WTC11 (cell line): ENCODE measurements at regions not wholly inside any gene's neighbourhood (a gene's known extent, or its start where the extent isn't known, plus 50 kb on each side); places are given as distances from the start of the nearest gene placed in this dataset.

Experiments used
- ATAC-seq: fragments of 200-7000 bp; cut with Tn5 transposase; 2 replicates; pipeline ENCODE4 v1.10.0; 2021; ENCODE audit warnings: mild to moderate bottlenecking, moderate library complexity
- CTCF ChIA-PET: fragments of 300-600 bp; sonication (Branson Sonifier 250); formaldehyde crosslinking; loops from one replicate; lab custom pipeline; 2021; ENCODE audit warnings: antibody characterized with exemption; lab: Charles Lee
- POLR2A ChIA-PET: fragments of 350-600 bp; sonication (Branson Sonifier 250); formaldehyde crosslinking; loops from one replicate; lab custom pipeline; 2021; ENCODE audit warnings: antibody characterized with exemption; lab: Charles Lee
- DNase-seq: peaks from one replicate; pipeline ENCODE4 v3.0.0; 2021; ENCODE audit warnings: low spot score
- H3K27ac Mint-ChIP-seq: 2 replicates; pipeline ENCODE4 v1.8.0; 2021; ENCODE audit warnings: mixed read lengths
- H3K27me3 Mint-ChIP-seq: 2 replicates; pipeline ENCODE4 v1.8.0; 2021; ENCODE audit warnings: low read depth, mild to moderate bottlenecking, moderate library complexity, mixed read lengths
- H3K36me3 Mint-ChIP-seq: 2 replicates; pipeline ENCODE4 v1.8.0; 2021; ENCODE audit warnings: mixed read lengths
- H3K4me1 Mint-ChIP-seq: 2 replicates; pipeline ENCODE4 v1.8.0; 2022; ENCODE audit warnings: mixed read lengths
- H3K4me3 Mint-ChIP-seq: 2 replicates; pipeline ENCODE4 v1.8.0; 2021; ENCODE audit warnings: mild to moderate bottlenecking, moderate library complexity, mixed read lengths
- H3K9me3 Mint-ChIP-seq: 2 replicates; pipeline ENCODE4 v1.8.0; 2021; ENCODE audit warnings: mixed read lengths
- CBFB ChIP-seq: sonication (generic); formaldehyde crosslinking; IDR thresholded peaks from 2 replicates; pipeline ENCODE4 v1.8.1; 2022; ENCODE audit warnings: mild to moderate bottlenecking, low read depth, missing genetic modification reagents
- CREM ChIP-seq: sonication (generic); formaldehyde crosslinking; IDR thresholded peaks from 2 replicates; pipeline ENCODE4 v1.8.1; 2022; ENCODE audit warnings: mild to moderate bottlenecking, missing genetic modification reagents, moderate library complexity
- CTCF ChIP-seq: fragments of 200-600 bp; IDR thresholded peaks from 2 replicates; pipeline ENCODE4 v1.8.0; 2022; ENCODE audit warnings: antibody characterized with exemption
- ETV6 ChIP-seq: sonication (generic); formaldehyde crosslinking; IDR thresholded peaks from 2 replicates; pipeline ENCODE4 v1.8.1; 2022; ENCODE audit warnings: mild to moderate bottlenecking, missing genetic modification reagents
- JUN ChIP-seq: sonication (generic); formaldehyde crosslinking; IDR thresholded peaks from 2 replicates; pipeline ENCODE4 v1.8.0; 2023; ENCODE audit warnings: mild to moderate bottlenecking, missing genetic modification reagents
- MYBL2 ChIP-seq: sonication (generic); formaldehyde crosslinking; IDR thresholded peaks from 2 replicates; pipeline ENCODE4 v1.8.1; 2023; ENCODE audit warnings: mild to moderate bottlenecking, moderate library complexity, missing genetic modification reagents
- NR3C1 ChIP-seq: sonication (generic); formaldehyde crosslinking; conservative IDR thresholded peaks from 2 replicates; pipeline ENCODE4 v1.8.1; 2023; ENCODE audit warnings: low read depth, mild to moderate bottlenecking, missing genetic modification reagents
- PREB ChIP-seq: sonication (generic); formaldehyde crosslinking; IDR thresholded peaks from 2 replicates; pipeline ENCODE4 v1.8.1; 2022; ENCODE audit warnings: mild to moderate bottlenecking, missing genetic modification reagents, moderate library complexity, borderline replicate concordance
- RORB ChIP-seq: fragments of 250-450 bp; sonication (Bioruptor Pico); IDR thresholded peaks from 2 replicates; pipeline ENCODE4 v1.9.0; 2021; ENCODE audit warnings: mild to moderate bottlenecking
- SOX15 ChIP-seq: fragments of 250-450 bp; sonication (Bioruptor Pico); IDR thresholded peaks from 2 replicates; pipeline ENCODE4 v1.9.0; 2021; ENCODE audit warnings: mild to moderate bottlenecking
- TEAD1 ChIP-seq: sonication (generic); formaldehyde crosslinking; IDR thresholded peaks from 2 replicates; pipeline ENCODE4 v1.8.0; 2022; ENCODE audit warnings: mild to moderate bottlenecking, missing genetic modification reagents
- TEAD4 ChIP-seq: sonication (generic); formaldehyde crosslinking; IDR thresholded peaks from 2 replicates; pipeline ENCODE4 v1.8.0; 2022; ENCODE audit warnings: mild to moderate bottlenecking, missing genetic modification reagents
- ZNF121 ChIP-seq: sonication (generic); formaldehyde crosslinking; IDR thresholded peaks from 2 replicates; pipeline ENCODE4 v1.8.0; 2023; ENCODE audit warnings: missing genetic modification reagents
- ZNF263 ChIP-seq: sonication (generic); formaldehyde crosslinking; IDR thresholded peaks from 2 replicates; pipeline ENCODE4 v1.8.1; 2022; ENCODE audit warnings: low read depth, mild to moderate bottlenecking, moderate library complexity, missing genetic modification reagents
- ZNF423 ChIP-seq: fragments of 250-450 bp; sonication (Bioruptor Pico); IDR thresholded peaks from 2 replicates; pipeline ENCODE4 v2.1.2; 2022; ENCODE audit warnings: mild to moderate bottlenecking, moderate library complexity
- TF ChIP-seq, protein P1 (sequence below): sonication (generic); formaldehyde crosslinking; IDR thresholded peaks from 2 replicates; pipeline ENCODE4 v1.8.1; 2022; ENCODE audit warnings: missing genetic modification reagents, borderline replicate concordance
- TF ChIP-seq, protein P2 (sequence below): sonication (generic); formaldehyde crosslinking; IDR thresholded peaks from 2 replicates; pipeline ENCODE4 v1.8.1; 2023; ENCODE audit warnings: mild to moderate bottlenecking, missing genetic modification reagents
- TF ChIP-seq, protein P3 (sequence below): sonication (generic); formaldehyde crosslinking; IDR thresholded peaks from 2 replicates; pipeline ENCODE4 v1.8.0; 2023; ENCODE audit warnings: missing genetic modification reagents, mild to moderate bottlenecking, borderline replicate concordance
- TF ChIP-seq, protein P4 (sequence below): sonication (generic); formaldehyde crosslinking; IDR thresholded peaks from 2 replicates; pipeline ENCODE4 v1.8.0; 2022; ENCODE audit warnings: missing genetic modification reagents

DNA sequence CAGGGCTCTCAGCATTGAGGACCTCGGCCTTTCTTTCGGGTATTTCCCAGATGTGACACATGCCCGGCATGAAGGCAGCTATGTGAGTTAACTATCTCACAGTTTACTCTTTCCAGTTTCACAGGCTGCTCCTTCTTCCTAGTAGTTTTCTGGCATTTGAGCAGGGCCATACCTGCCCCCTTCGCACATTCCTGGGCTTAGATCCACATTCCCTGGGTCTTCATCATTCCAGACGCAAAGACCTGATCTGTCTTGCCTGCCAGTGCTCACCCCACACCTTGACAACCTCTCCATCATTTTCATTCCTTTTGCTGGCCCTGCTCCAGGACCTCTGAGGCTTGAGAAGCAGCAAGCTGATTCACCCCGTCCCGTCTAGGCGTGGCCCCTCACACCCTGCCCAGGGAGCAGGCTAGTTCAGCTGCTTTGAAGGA lies 227.5 kb downstream of the WDR11 start (continued):
- TF ChIP-seq TEAD1 (CRISPR knock-in tag) (no peak), TEAD4 (CRISPR knock-in tag) (no peak), ZNF423 (CRISPR knock-in tag) (no peak), CREM (CRISPR knock-in tag) (no peak), RORB (no peak), MYBL2 (CRISPR knock-in tag) (no peak), PREB (CRISPR knock-in tag) (no peak), CBFB (CRISPR knock-in tag) (no peak)
- TF ChIP-seq, protein P1, sequence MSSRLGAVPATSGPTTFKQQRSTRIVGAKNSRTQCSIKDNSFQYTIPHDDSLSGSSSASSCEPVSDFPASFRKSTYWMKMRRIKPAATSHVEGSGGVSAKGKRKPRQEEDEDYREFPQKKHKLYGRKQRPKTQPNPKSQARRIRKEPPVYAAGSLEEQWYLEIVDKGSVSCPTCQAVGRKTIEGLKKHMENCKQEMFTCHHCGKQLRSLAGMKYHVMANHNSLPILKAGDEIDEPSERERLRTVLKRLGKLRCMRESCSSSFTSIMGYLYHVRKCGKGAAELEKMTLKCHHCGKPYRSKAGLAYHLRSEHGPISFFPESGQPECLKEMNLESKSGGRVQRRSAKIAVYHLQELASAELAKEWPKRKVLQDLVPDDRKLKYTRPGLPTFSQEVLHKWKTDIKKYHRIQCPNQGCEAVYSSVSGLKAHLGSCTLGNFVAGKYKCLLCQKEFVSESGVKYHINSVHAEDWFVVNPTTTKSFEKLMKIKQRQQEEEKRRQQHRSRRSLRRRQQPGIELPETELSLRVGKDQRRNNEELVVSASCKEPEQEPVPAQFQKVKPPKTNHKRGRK (CRISPR knock-in tag), result no peak
- TF ChIP-seq, protein P2, sequence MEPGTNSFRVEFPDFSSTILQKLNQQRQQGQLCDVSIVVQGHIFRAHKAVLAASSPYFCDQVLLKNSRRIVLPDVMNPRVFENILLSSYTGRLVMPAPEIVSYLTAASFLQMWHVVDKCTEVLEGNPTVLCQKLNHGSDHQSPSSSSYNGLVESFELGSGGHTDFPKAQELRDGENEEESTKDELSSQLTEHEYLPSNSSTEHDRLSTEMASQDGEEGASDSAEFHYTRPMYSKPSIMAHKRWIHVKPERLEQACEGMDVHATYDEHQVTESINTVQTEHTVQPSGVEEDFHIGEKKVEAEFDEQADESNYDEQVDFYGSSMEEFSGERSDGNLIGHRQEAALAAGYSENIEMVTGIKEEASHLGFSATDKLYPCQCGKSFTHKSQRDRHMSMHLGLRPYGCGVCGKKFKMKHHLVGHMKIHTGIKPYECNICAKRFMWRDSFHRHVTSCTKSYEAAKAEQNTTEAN (CRISPR knock-in tag), result no peak

DNA sequence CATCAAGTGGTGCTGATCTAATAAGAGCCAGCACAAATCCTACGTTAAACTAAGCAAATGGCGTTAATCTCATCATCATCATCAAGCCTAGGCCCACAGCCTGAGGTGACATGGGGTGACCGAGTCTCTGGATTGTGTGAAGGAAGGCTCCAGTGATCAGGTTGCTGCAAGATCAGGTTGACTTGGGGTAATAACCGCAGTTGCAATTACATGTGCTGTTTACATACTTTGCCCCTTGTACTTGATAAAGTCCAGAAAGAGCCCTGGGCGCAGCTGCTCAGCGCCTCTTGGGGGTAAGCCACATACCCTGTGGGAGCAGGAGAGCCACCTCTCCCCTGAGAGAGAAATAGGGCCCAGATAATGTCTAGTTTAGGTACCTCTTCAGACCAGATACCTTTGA lies 228.1 kb downstream of the WDR11 start:
- Mint-ChIP-seq H3K9me3 (peaks cover 8% of the 10 kb centered on the region), H3K36me3 (peaks cover 3% of the 10 kb centered on the region; the same call in 1 of the 2 replicates), H3K27me3 (no peaks in the 10 kb centered on the region), H3K4me1 (peaks cover 30% of the 10 kb centered on the region), H3K27ac (no peak overlapping the region), H3K4me3 (no peak overlapping the region)
- DNase-seq (no peak), ATAC-seq (no peak)
- POLR2A ChIA-PET, result no interaction called here
- CTCF ChIA-PET, result interaction anchor here (2.0 to 2.4 kb wide), 2 partner anchors 9 to 130 kb away, joined by 5 to 13 read pairs; no protein-coding TSS in a partner anchor
- TF ChIP-seq JUN (CRISPR knock-in tag) (no peak), RORB (no peak), ETV6 (CRISPR knock-in tag) (no peak), CTCF (no peak), SOX15 (CRISPR knock-in tag) (no peak), ZNF263 (CRISPR knock-in tag) (no peak), NR3C1 (no peak), ZNF121 (no peak)
- TF ChIP-seq, protein P3, sequence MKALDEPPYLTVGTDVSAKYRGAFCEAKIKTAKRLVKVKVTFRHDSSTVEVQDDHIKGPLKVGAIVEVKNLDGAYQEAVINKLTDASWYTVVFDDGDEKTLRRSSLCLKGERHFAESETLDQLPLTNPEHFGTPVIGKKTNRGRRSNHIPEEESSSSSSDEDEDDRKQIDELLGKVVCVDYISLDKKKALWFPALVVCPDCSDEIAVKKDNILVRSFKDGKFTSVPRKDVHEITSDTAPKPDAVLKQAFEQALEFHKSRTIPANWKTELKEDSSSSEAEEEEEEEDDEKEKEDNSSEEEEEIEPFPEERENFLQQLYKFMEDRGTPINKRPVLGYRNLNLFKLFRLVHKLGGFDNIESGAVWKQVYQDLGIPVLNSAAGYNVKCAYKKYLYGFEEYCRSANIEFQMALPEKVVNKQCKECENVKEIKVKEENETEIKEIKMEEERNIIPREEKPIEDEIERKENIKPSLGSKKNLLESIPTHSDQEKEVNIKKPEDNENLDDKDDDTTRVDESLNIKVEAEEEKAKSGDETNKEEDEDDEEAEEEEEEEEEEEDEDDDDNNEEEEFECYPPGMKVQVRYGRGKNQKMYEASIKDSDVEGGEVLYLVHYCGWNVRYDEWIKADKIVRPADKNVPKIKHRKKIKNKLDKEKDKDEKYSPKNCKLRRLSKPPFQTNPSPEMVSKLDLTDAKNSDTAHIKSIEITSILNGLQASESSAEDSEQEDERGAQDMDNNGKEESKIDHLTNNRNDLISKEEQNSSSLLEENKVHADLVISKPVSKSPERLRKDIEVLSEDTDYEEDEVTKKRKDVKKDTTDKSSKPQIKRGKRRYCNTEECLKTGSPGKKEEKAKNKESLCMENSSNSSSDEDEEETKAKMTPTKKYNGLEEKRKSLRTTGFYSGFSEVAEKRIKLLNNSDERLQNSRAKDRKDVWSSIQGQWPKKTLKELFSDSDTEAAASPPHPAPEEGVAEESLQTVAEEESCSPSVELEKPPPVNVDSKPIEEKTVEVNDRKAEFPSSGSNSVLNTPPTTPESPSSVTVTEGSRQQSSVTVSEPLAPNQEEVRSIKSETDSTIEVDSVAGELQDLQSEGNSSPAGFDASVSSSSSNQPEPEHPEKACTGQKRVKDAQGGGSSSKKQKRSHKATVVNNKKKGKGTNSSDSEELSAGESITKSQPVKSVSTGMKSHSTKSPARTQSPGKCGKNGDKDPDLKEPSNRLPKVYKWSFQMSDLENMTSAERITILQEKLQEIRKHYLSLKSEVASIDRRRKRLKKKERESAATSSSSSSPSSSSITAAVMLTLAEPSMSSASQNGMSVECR, result no peak
- TF ChIP-seq, protein P4, sequence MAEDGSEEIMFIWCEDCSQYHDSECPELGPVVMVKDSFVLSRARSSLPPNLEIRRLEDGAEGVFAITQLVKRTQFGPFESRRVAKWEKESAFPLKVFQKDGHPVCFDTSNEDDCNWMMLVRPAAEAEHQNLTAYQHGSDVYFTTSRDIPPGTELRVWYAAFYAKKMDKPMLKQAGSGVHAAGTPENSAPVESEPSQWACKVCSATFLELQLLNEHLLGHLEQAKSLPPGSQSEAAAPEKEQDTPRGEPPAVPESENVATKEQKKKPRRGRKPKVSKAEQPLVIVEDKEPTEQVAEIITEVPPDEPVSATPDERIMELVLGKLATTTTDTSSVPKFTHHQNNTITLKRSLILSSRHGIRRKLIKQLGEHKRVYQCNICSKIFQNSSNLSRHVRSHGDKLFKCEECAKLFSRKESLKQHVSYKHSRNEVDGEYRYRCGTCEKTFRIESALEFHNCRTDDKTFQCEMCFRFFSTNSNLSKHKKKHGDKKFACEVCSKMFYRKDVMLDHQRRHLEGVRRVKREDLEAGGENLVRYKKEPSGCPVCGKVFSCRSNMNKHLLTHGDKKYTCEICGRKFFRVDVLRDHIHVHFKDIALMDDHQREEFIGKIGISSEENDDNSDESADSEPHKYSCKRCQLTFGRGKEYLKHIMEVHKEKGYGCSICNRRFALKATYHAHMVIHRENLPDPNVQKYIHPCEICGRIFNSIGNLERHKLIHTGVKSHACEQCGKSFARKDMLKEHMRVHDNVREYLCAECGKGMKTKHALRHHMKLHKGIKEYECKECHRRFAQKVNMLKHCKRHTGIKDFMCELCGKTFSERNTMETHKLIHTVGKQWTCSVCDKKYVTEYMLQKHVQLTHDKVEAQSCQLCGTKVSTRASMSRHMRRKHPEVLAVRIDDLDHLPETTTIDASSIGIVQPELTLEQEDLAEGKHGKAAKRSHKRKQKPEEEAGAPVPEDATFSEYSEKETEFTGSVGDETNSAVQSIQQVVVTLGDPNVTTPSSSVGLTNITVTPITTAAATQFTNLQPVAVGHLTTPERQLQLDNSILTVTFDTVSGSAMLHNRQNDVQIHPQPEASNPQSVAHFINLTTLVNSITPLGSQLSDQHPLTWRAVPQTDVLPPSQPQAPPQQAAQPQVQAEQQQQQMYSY, result no peak
